ENCODE measurements at regions not wholly inside any gene's neighbourhood (a gene's known extent, or its start where the extent isn't known, plus 50 kb on each side); places are given as distances from the start of the nearest gene placed in this dataset.

- Histone ChIP-seq H3K27me3 (ENCODE audit: control insufficient read depth, insufficient read depth, low read length) (no peaks in the 10 kb centered on the region), H3K36me3 (ENCODE audit: control insufficient read depth, insufficient read depth, low read length) (no peaks in the 10 kb centered on the region), H3K9me3 (ENCODE audit: control insufficient read depth, insufficient read depth, low read depth, low read length) (no peaks in the 10 kb centered on the region; the same call in 1 of the 2 replicates), H3K27ac (ENCODE audit: low read length) (no peak overlapping the region), H3K4me3 (ENCODE audit: low read depth in 2 of 2, low read length in 2 of 2) (no peak overlapping the region), H3K4me1 (ENCODE audit: control insufficient read depth, insufficient read depth, low read length) (no peaks in the 10 kb centered on the region)
- ChIA-PET POLR2A (no interaction called here), CTCF (interaction anchor here (0.9 kb wide), 1 partner anchor 362 kb away, joined by 9 read pairs; no protein-coding TSS in a partner anchor)
- no peak for ATAC-seq
- BruUV-seq (replicated peaks): no TSS peak
- in situ Hi-C loops (cut with HindIII; ENCODE audit: low pct_unique_long_range_greater_than_20kb, low sequenced_read_pairs) (no loop called here), intact Hi-C loops (cut with micrococcal nuclease; ENCODE audit: unreplicated experiment) (no loop called here)
- DNase-seq (ENCODE audit: low read depth, low spot score): no peak
- TF ChIP-seq SIN3A (IDR thresholded peaks at IDR 0.05; ENCODE audit: borderline replicate concordance, insufficient read depth, low read depth, low read length): no peak
- no peak for TF ChIP-seq POLR2AphosphoS5 (IDR thresholded peaks at IDR 0.05; ENCODE audit: low read depth, low read length)
- no peak for TF ChIP-seq REST (IDR thresholded peaks at IDR 0.05; ENCODE audit: insufficient read depth in 1 of 2, low read depth in 2 of 2, low read length in 1 of 2)
- no peak for TF ChIP-seq CTCF (IDR thresholded peaks at IDR 0.05)
- no peak for TF ChIP-seq TCF7L2 (IDR thresholded peaks at IDR 0.05; ENCODE audit: low read depth, low read length)
Observed at GRCh38 chr1:87928623-87929022, 599.9 kb downstream of the LMO4 start.

GRCh38 chr1:87929906-87930305 is 601.2 kb downstream of the LMO4 start:
- ATAC-seq: no peak
- Histone ChIP-seq H3K4me1 (ENCODE audit: control insufficient read depth, insufficient read depth, low read length) (no peaks in the 10 kb centered on the region), H3K36me3 (ENCODE audit: control insufficient read depth, insufficient read depth, low read length) (no peaks in the 10 kb centered on the region), H3K27ac (ENCODE audit: low read length) (no peak overlapping the region), H3K27me3 (ENCODE audit: control insufficient read depth, insufficient read depth, low read length) (no peaks in the 10 kb centered on the region), H3K4me3 (ENCODE audit: low read depth in 2 of 2, low read length in 2 of 2) (no peak overlapping the region), H3K9me3 (ENCODE audit: control insufficient read depth, insufficient read depth, low read depth, low read length) (no peaks in the 10 kb centered on the region; the same call in 1 of the 2 replicates)
- ChIA-PET CTCF (no interaction called here), POLR2A (no interaction called here)
- no peak for TF ChIP-seq REST (IDR thresholded peaks at IDR 0.05; ENCODE audit: insufficient read depth in 1 of 2, low read depth in 2 of 2, low read length in 1 of 2)
- TF ChIP-seq POLR2AphosphoS5 (IDR thresholded peaks at IDR 0.05; ENCODE audit: low read depth, low read length): no peak
- TF ChIP-seq TCF7L2 (IDR thresholded peaks at IDR 0.05; ENCODE audit: low read depth, low read length): no peak
- TF ChIP-seq CTCF (IDR thresholded peaks at IDR 0.05): no peak
- TF ChIP-seq SIN3A (IDR thresholded peaks at IDR 0.05; ENCODE audit: borderline replicate concordance, insufficient read depth, low read depth, low read length): no peak
- no peak for DNase-seq (ENCODE audit: low read depth, low spot score)
- in situ Hi-C loops (cut with HindIII; ENCODE audit: low pct_unique_long_range_greater_than_20kb, low sequenced_read_pairs): no loop called here
- BruUV-seq (replicated peaks): no TSS peak
- intact Hi-C loops (cut with micrococcal nuclease; ENCODE audit: unreplicated experiment): no loop called here

Data from Panc1 (cell line).